GM18498 (cell line): ENCODE measurements at regions not wholly inside any gene's neighbourhood (a gene's known extent, or its start where the extent isn't known, plus 50 kb on each side); places are given as distances from the start of the nearest gene placed in this dataset.
"Not testable (repeated sequence)": the region's sequence is repeated elsewhere in the genome, so short reads cannot be mapped to it uniquely, and the experiment has no call there.

Experiments used
- ATAC-seq: cut with Tn5 transposase; IDR thresholded peaks from one replicate; pipeline ENCODE4 v1.9.1; 2021; ENCODE audit warnings: mild to moderate bottlenecking, moderate library complexity; ENCODE audit not compliant: unreplicated experiment

- not testable (repeated sequence) for ATAC-seq
Measured at GRCh38 chr1:245102149-245102548, 52.6 kb upstream of the KIF26B start.

DNA sequence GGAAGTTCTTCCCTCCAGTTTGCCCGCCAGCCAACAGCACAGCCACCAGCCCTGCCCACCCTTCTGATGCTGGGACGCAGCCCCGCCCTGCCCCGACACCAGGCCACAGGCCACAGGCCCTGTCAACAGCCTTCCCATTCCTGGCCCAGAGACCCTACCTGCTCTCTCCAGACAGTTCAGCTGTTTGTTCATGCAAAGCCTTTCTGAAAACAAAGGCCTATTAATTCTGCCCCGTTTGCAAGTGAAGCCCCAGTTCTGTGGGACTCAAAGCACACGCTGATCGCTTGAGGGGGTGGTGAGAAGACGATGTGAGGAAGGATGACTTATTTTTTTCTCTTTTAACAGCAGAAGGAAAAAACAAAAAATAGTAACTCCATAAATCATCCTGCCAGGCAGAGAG lies 55.4 kb upstream of the KIF26B start:
- no peak for ATAC-seq

GRCh38 chr1:245098924-245099323 lies 55.9 kb upstream of the KIF26B start:
- ATAC-seq: no peak

DNA sequence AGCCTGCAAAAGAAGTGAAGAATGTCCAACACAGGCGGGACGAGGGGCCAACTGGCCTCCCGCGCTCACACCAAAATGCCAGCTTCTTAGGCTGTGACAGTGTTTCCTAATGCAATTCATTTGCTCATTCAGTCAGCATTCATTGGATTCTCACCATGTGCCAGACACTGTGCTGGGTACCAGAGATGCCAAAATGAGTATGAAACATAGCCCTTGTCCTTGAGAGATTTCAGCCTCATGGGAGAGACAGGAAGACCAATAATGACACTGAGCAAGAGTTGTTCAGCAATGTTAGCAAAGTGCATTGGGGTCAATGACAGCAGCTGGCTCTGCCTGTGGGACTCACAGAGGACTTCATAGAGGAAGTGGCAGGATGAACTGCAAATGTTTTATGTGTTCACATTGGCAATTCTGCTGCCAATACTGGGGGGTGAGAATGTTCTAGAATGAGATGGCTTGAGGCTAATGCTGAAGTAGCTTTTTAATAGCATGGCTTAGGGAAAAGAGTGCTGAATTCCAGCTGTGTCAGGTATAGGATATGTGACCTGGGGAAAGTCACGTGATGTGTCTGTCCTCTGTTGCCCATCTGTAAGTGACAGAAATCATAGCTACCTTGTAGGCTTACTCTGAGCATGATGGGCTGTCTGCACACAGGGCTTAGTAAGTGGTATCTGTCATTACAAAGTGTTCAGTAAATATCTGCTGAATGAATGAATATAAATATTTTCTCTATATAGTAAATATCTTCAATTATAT lies 58.3 kb upstream of the KIF26B start:
- no peak for ATAC-seq

DNA sequence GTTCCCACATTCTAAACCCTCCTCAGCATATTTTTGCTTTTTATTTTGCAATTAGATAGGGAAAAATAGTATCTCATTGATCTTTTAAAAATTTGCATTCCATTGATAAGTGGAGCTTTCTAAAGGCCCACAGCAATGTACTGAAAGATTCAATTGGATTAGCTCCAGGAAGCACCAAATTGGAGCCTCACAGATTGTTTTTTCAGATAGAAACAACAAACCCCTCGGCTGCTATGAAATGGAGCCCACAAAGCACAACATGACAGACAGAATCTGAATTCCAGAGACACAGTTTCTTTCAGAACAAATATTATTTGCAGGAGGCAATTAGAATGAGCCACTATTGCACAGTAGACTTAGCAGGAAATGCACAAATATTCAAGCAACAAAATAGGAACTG lies 58.9 kb upstream of the KIF26B start:
- ATAC-seq: no peak

DNA sequence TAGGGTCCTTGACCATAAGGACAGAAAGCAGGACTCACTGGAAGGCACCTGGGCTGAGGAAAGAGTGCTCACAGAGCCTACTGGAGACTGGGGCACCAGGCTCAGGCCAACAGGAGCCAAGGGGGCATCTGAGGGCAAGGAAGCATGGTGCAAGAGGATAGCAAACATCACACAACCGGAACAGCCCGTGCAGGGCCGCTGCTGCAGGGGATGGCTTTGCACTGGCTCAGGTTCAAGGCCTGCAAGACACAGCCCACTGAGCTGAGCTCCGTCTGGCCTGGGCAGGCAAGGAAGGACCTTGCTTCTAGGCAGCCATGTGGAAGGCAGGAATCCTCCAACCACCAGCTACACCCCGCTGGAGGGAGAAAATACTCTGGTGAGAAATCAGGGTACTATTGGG lies 59.8 kb upstream of the KIF26B start:
- no peak for ATAC-seq

DNA sequence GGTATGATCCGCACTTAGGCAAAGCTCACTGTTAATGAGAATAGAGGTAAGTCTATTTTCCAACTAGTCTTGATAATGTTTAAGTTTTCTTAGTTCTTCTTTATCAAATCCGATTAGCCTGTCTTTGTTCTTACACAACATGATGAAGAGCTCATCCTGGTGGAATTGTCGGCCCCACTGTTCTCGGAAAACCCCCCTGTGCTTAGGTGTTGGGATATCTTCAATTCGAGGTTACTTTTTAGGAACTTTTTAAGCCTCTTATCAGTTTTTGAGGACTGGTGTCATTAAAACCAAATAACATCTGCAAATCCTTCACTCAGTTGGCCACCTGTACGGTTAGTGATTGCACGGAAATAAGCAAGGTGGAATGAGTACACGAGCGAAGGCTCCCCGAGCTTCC lies 60.7 kb upstream of the KIF26B start:
- no peak for ATAC-seq

GRCh38 chr1:245092638-245092976 lies 62.2 kb upstream of the KIF26B start:
- no peak for ATAC-seq

- ATAC-seq: no peak
Measured at GRCh38 chr1:245091818-245092637, 62.8 kb upstream of the KIF26B start.

GRCh38 chr1:245091171-245091621 lies 63.6 kb upstream of the KIF26B start:
- ATAC-seq: no peak

DNA sequence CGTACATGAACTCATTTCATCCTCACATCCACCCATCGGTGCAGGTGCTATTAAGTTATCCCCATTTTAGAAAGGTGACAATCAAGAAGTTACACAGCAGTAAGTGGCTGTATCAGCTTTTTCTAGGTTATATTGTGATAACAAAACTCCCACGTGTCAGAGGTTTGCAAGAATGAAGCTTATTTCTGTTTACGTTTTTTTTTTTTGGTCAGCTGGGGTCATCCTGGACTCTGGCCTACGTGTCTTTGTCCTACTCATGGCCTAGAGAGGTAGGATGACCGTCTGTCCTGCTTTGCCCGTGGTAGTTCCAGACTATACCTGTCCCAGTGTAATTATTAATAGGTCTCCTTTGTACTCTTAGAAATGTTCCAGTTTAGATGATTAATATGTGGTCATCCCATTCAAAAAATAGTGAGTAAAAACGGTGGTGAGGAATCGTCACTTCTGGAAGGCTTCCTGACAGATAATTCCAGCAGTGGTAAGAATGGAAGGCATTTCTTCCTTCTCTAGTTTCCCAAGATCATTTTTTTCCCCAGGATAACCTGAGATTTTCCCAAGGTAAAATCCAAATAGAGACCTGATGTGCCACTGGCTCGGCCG lies 64.2 kb upstream of the KIF26B start:
- no peak for ATAC-seq

DNA sequence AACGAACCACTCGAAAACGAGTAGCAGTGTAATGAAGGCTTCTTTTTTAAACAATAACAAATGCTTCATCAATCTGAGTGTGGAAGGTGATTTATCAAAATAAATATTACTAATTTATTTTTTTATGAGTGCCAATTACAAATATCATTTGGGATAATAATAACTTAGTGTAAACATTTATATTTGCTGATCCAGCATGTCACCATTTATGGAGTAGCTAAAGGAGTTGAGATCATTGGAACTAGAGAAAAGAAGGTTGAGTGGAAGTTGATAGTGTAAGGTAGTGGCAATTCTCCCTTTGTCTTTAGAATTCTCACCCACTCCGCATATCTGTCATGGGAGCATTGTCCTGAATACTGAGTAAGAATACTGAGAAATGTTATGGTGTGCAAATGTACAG lies 67.1 kb upstream of the KIF26B start:
- no peak for ATAC-seq

- ATAC-seq: no peak
Measured at GRCh38 chr1:245086389-245086969, 68.3 kb upstream of the KIF26B start.

DNA sequence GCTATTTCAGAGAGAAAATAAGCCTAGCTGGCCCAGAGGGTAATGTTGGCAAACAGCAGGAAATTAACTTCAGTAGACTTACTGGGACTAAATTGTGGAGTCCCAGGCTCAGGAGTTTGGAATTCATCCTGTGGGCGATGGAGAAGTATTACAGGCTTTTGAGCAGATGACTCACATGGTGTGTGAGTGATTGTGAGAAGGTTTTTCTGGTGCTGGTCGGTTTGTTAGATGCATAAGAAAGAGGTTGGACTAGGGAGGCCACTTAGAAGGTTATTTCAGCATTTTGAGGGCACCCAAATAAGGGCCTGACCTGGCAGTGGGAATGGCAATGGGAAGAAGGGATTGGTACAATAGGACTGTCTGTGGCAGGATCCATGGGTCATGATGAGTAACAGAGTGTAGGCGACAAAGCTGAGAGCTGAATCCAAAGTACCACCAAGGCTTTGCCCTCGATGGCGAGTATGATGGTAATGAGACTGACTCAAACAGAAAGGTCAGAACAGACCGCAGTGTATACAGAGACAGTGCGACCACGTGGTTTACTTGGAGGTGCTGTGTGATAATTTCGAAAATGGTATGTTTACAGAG lies 69.2 kb upstream of the KIF26B start:
- no peak for ATAC-seq

DNA sequence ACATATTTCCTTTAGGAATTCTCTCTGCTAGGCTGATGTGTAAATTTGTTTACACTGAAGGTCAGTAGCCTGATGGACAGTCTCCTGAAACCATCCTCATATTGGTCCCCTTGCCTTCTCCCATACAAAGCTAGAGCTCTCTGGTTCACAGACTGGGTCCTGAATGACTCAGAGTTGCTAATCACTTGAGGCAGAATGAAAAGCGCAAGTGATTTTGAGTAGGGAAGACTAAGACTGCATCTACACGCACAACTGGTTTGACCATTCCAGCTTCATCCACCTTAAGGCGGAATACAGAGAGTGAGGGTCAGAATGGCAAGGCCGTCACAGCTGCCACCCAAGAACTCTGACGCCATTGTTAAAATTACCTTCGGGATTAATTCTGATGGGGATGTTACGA lies 70.2 kb upstream of the KIF26B start:
- no peak for ATAC-seq

- no peak for ATAC-seq
Measured at GRCh38 chr1:245079021-245079609, 75.7 kb upstream of the KIF26B start.

DNA sequence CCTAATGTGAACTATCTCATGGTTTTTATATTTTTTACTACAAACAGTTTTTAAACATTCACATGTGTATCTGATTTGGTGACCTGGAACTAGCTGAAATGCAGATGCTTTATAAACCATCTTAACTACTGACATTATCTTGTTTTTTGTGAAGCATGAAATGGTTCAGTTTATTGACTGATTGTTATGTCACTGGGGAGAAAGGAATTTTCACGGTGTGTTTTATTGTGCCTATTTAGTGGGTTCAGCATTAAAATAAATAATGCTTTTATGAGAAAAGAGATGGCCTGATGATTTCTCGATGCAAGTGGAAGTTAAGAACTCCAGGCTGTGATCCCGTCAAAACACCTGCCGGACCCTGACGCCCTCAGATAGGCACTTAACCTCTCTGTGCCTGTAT lies 79.9 kb upstream of the KIF26B start:
- no peak for ATAC-seq

GRCh38 chr1:245074232-245074747 lies 80.5 kb upstream of the KIF26B start:
- no peak for ATAC-seq

GRCh38 chr1:245070836-245071615 lies 83.8 kb upstream of the KIF26B start:
- no peak for ATAC-seq

DNA sequence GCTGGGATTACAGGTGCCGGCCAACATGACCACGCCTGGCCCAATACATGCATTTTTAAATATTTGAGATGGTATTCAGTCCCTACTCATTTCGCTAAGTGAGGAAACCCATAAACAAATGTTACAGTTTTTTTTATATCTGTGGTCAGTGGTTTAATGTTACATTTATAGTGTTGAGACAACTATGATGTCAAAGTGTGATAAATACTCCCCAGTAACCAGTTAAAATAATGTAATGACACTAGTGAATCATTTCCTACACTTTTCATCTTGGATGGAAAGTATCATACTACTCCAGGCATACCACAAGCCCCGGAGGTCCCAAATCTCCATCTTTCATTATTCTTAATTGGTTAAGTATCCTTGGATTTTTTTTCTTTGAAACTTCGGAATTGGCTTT lies 87.5 kb upstream of the KIF26B start:
- no peak for ATAC-seq
